Fibroblast of skin of left quadriceps (primary cell): ENCODE measurements at regions not wholly inside any gene's neighbourhood (a gene's known extent, or its start where the extent isn't known, plus 50 kb on each side); places are given as distances from the start of the nearest gene placed in this dataset.

Experiments used
- DNase-seq, 2 experiments: peaks; one replicate each; pipeline ENCODE4 v3.0.0-alpha.2; 2013; ENCODE audit warnings: low read depth in 2 of 2

- DNase-seq: no peak
These were observed 364.5 kb upstream of the MAD2L1 start for GRCh38 chr4:120431180-120431579.

GRCh38 chr4:120418146-120418545, 351.5 kb upstream of the MAD2L1 start:
- no peak for DNase-seq

GRCh38 chr4:120415896-120416295, 349.2 kb upstream of the MAD2L1 start:
- DNase-seq: no peak

DNA sequence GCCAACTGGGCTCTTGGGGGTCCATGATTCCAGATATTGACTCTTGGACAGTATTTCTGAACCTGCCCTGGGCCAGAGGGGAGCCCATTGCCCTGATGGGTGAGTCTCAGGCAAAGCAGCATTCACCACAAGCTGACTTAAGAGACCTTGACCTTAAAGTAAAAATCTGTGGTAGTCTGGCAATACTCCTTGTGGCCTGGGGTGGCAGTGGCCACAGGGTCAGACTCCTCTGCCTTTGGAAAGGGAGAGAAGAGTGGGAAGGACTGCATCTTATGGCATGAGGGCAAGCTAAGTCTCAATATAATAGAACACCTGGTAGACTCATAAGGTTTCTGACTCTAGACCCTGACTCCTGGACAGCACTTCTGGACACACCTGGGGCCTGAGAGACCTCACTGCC, 340.3 kb upstream of the MAD2L1 start:
- no peak for DNase-seq

DNA sequence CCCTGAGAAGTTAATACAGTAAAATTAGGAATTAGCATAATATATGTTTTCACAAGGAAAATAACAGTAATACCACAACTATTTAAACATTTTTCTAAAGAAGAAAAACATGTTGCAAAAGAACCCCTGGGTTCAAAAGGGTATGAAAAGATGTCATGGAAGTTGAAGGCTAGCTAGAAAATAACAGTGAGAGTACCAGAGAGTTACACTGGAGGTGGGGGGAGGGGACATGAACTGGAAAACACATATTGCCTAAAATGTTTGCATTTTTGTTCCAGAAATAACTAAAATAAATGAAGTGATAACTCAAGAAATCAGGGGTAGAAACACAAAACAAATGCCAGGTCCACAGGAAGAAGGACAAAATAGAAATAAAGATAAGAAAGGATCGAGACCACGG, 336.6 kb upstream of the MAD2L1 start:
- no peak for DNase-seq

DNA sequence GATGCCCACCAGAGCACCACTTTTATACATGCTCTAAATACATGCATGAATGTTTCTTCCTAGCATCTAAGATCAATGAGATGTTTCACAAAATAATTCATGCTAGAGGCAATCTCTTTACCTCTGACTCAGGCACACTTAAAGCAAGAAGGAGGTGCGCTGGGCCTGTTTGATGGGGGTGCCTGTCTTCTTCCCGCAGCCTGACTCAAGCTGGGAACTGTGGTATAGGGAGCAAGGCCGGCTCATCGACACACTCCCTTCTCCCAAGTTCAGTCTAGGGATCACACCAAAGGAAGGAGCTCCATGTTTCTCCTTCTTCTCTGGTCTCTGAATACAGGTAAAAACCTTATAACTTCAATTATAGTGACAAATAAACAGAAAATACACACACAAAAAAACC, 333.8 kb upstream of the MAD2L1 start:
- DNase-seq: no peak

DNA sequence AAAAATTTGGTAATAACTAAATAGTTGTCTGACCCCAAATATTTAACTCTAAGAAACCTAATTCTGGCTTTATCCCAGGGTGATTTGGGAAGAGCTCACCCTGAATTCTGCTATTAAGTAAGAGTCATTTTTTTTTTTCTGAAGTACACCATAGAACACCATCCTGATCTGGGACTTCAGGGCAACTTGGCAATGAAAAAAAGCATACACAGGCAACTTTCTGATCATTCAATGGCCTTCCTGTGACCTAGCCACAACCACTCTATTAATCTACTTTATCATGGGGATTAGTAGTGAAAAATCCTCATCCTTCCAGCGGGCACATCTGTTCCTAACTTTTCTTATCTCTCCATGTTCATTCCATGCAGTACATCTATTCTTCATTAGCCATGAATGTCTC, 333.2 kb upstream of the MAD2L1 start:
- DNase-seq: peak in 1 of 2 experiments; percentile 4

DNA sequence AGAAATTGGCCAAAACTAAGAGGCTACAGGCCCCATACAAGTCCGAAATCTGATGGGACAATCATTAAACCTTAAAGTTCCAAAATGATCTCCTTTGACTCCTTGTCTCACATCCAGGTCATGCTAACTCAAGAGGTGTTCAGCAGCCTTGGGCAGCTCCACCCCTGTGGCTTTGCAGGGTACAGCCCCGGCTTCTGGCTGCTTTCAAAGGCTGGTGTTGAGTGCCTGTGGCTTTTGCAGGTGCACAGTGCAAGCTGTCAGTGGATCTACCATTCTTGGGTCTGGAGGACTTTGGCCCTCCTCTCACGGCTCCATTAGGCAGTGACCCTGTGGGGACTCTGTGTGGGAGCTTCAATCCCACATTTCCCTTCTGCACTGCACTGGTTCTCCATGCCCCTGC, 329.1 kb upstream of the MAD2L1 start:
- DNase-seq: no peak

GRCh38 chr4:120355881-120356280, 289.2 kb upstream of the MAD2L1 start:
- no peak for DNase-seq

- peak in 1 of 2 experiments; percentile 6 for DNase-seq
These were observed 287.7 kb upstream of the MAD2L1 start for GRCh38 chr4:120354381-120354780.

DNA sequence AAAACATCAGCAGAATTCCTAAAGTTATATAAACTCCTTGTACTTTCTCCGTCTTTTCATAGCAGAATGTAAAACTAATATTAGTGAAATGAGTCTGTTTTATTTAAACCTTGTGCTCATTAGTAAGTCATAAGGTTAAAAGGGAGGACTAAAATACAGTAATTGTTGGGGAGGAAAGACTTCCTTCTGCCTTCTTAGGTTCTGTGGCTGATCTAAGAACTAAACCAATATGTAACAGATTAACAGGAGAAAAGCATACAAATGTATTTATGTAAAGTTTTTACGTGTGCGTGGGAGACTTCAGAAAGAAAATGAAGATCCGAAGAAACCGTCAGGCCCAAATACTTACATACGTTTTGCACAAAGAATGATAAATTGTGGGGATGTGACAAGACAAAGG, 286.6 kb upstream of the MAD2L1 start:
- no peak for DNase-seq

DNA sequence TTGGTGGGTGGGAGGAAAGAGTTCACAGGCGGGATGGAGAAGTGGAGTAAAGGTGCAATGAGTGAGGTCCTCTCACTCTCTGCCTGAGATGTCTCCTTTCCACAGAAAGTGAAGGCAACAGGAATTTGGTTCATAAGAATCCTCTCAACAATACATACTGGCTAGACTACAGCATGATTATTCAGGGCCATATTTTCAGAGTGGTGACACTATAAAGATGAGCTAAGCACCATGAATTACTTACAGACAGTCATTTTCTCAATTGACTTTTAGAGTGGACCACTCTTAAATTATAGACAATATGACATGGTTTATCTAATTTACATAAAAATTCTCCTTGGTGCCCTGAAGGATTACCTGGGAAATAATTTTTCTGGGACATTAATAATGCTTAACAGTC, 286.1 kb upstream of the MAD2L1 start:
- DNase-seq: no peak

- no peak for DNase-seq
These were observed 282.3 kb upstream of the MAD2L1 start for GRCh38 chr4:120348948-120349347.

GRCh38 chr4:120348521-120348920, 281.9 kb upstream of the MAD2L1 start:
- DNase-seq: no peak

GRCh38 chr4:120331486-120332370, 265.1 kb upstream of the MAD2L1 start:
- DNase-seq: no peak

DNA sequence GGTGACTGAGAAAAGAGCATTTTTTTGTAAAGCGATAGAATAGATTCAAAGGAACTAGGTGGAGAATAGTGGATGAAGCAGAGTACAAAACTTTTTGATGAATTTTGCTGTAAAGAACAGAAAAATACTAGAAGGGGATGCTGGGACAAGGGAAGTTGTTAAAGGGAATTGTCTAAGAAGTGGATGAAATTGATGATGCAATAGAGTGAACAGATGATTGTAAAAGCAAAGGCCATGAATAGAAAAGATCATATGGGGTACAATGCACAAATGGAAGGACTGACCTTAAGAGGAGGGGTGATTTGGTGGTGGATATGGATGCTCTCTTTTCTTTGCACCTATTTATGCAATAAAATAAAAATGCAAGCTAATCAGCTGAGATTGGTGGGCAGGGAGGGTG, 262.7 kb upstream of the MAD2L1 start:
- no peak for DNase-seq

- DNase-seq: no peak
These were observed 260.6 kb upstream of the MAD2L1 start for GRCh38 chr4:120327276-120327675.

- DNase-seq: no peak
These were observed 252.6 kb upstream of the MAD2L1 start for GRCh38 chr4:120319046-120319767.

DNA sequence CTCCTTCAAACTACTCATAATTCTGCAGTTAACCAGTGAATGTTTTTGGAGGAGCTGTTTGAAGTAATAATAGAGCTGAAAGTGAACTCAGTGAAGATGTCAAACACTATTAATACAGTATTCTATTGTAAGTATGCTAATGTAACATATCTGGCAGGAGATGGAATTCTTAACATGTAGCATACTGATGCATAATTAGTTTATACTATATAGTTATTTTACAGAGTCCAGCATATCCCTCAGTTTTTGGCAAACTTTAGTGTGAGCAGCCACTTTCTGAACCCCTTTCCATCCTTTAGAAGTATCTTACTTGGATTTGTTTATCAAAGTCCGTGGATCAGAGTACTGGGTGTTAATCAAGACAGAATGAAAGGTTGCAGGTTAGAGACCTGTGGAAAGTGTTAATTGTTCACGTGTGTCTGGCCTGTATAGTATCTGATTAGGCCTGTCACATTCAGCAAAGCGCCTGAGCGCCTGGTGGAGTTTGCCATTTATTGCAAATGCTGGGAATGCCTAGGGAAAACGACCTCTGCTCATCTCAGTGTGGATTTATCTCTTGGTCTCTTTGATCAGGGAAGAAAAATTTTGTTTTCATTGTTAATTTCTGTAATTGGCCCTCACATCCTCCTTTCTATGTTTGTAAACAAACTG, 251.7 kb upstream of the MAD2L1 start:
- DNase-seq: no peak

- no peak for DNase-seq
These were observed 251.1 kb upstream of the MAD2L1 start for GRCh38 chr4:120317713-120318112.

DNA sequence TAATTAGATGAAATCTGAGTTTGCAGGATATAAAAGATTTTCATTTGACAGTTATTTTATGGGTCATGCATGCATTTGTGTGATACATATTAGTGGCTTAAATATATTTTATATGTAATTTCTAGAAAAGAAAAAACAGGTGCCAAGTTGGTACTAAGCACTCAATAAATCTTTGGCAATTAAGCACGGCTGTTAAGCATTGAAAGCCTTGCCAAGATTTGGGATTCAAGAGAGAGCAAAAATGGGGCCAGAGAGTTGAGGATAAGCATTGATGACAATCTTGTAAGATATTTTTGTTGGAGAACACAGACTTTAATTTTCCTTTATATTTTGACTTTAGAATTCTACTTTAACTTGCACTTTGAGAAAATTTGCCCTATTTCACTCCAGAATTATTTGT, 249.8 kb upstream of the MAD2L1 start:
- no peak for DNase-seq

- DNase-seq: no peak
These were observed 248.3 kb upstream of the MAD2L1 start for GRCh38 chr4:120314969-120315368.

DNA sequence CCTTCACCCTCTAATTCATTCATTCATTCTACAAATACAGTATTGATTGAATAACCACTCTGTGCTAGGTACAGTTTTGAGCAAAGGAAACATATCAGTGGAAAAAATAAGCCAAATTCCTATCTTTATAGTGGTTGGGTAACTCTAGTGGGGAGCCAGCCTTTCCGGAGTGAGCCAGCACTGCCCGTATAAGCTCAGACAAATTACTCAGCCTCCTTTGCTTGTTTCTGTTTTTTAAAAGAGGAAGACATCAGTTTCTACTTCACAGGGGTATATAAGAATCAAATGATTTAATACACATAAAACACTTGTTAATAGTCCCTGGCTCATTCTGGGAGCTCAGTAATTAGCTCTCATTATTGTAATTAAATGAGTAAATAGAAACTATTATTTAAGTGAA, 238.2 kb upstream of the MAD2L1 start:
- no peak for DNase-seq
